GM12878 (cell line): ENCODE measurements at regions not wholly inside any gene's neighbourhood (a gene's known extent, or its start where the extent isn't known, plus 50 kb on each side); places are given as distances from the start of the nearest gene placed in this dataset.

ENCODE experiments used
- ATAC-seq: fragments of 200-7000 bp; cut with Tn5 transposase; 3 replicates; pipeline ENCODE4 v1.9.1; 2020; ENCODE audit warnings: mild to moderate bottlenecking, moderate library complexity
- BruUV-seq: library from RNA; stranded (reverse); fragments of 400-500 nt; replicated peaks from 2 replicates; lab custom pipeline; 2021; lab: Mats Ljungman, UMichigan
- CTCF ChIA-PET: fragments of 300-600 bp; sonication (Branson Sonifier 250); formaldehyde crosslinking; extraction: SDS; loops from one replicate; lab custom pipeline; 2021; ENCODE audit warnings: inconsistent platforms; lab: Yijun Ruan, JAX
- POLR2A ChIA-PET: fragments of 350-600 bp; formaldehyde crosslinking; extraction: SDS; loops from one replicate; lab custom pipeline; 2021; ENCODE audit warnings: inconsistent platforms; lab: Charles Lee
- RAD21 ChIA-PET: fragments of 300-600 bp; sonication (Branson Sonifier 250); formaldehyde crosslinking; loops from one replicate; lab custom pipeline; 2023; ENCODE audit warnings: antibody characterized with exemption; ENCODE audit not compliant: unreplicated experiment; lab: Charles Lee
- SMC1A ChIA-PET: fragments of 300-600 bp; sonication (Branson Sonifier 250); formaldehyde crosslinking; loops from one replicate; lab custom pipeline; 2023; ENCODE audit not compliant: unreplicated experiment, uncharacterized antibody; lab: Charles Lee
- DNase-seq: peaks from one replicate; pipeline ENCODE4 v3.0.0-alpha.2; 2011; ENCODE audit warnings: low read depth, low spot score
- FAIRE-seq: peaks from 3 replicates; lab custom pipeline; 2011; peaks lifted over from hg19 to GRCh38; lab: Jason Lieb, UNC
- H2AFZ ChIP-seq: 2 replicates; pipeline ENCODE4 v1.6.0; 2011; ENCODE audit warnings: low read depth, low read length, control low read depth; ENCODE audit not compliant: control insufficient read depth
- H3K27ac ChIP-seq: 2 replicates; pipeline ENCODE4 v1.5.1; 2011; ENCODE audit warnings: control low read depth; ENCODE audit not compliant: control insufficient read depth, insufficient read depth
- H3K27me3 ChIP-seq, 2 experiments: replicated peaks in 1 of 2; 2 replicates each; pipeline versions ENCODE4 v1.6.0 to v1.6.1; 2011; ENCODE audit warnings: low read length in 1 of 2; ENCODE audit not compliant: control insufficient read depth in 2 of 2, insufficient read depth in 2 of 2
- H3K36me3 ChIP-seq, 2 experiments: 2 replicates each; pipeline ENCODE4 v1.5.1; 2011; ENCODE audit warnings: low read length in 1 of 2; ENCODE audit not compliant: control insufficient read depth in 2 of 2, insufficient read depth in 2 of 2
- H3K4me1 ChIP-seq: 2 replicates; pipeline ENCODE4 v1.6.1; 2011; ENCODE audit warnings: mild to moderate bottlenecking, low read length, moderate library complexity, mixed read lengths; ENCODE audit not compliant: control insufficient read depth, insufficient read depth
- H3K4me2 ChIP-seq: 2 replicates; pipeline ENCODE4 v1.6.0; 2011; ENCODE audit warnings: control low read depth; ENCODE audit not compliant: control insufficient read depth, insufficient read depth
- H3K4me3 ChIP-seq: fragments of 200-600 bp; sonication (generic); 2 replicates; pipeline ENCODE4 v1.5.1; 2016
- H3K79me2 ChIP-seq: 2 replicates; pipeline ENCODE4 v1.6.0; 2011; ENCODE audit warnings: low read length; ENCODE audit not compliant: control insufficient read depth, insufficient read depth
- H3K9ac ChIP-seq: 2 replicates; pipeline ENCODE4 v1.8.0; 2011; ENCODE audit warnings: low read length, control low read depth, mixed read lengths; ENCODE audit not compliant: control insufficient read depth, insufficient read depth
- H3K9me3 ChIP-seq: replicated peaks from 3 replicates; pipeline ENCODE4 v1.5.1; 2011; ENCODE audit warnings: mild to moderate bottlenecking, low read length; ENCODE audit not compliant: control insufficient read depth, insufficient read depth
- H4K20me1 ChIP-seq: 2 replicates; pipeline ENCODE4 v1.6.0; 2011; ENCODE audit not compliant: control insufficient read depth, insufficient read depth
- BRCA1 ChIP-seq: IDR thresholded peaks from 2 replicates; pipeline ENCODE4 v1.6.1; 2011; ENCODE audit warnings: low read depth, low read length, improper control_type of control experiment
- CHD4 ChIP-seq: fragments of 200-600 bp; sonication (generic); IDR thresholded peaks from 2 replicates; pipeline ENCODE4 v1.6.1; 2016; ENCODE audit warnings: mild to moderate bottlenecking
- CREB1 ChIP-seq: IDR thresholded peaks from 2 replicates; pipeline ENCODE4 v1.6.1; 2012; ENCODE audit warnings: low read depth, mild to moderate bottlenecking, inconsistent platforms
- DPF2 ChIP-seq: fragments of 450-650 bp; IDR thresholded peaks from 2 replicates; pipeline ENCODE4 v1.6.1; 2017; ENCODE audit warnings: mild to moderate bottlenecking
- HDAC2 ChIP-seq: fragments of 200-600 bp; sonication (generic); IDR thresholded peaks from 2 replicates; pipeline ENCODE4 v1.6.1; 2017
- IRF4 ChIP-seq: IDR thresholded peaks from 2 replicates; pipeline ENCODE4 v1.6.1; 2011; ENCODE audit warnings: low read depth, low read length
- MYB ChIP-seq: fragments of 150-350 bp; IDR thresholded peaks from 2 replicates; pipeline ENCODE4 v1.6.1; 2014; ENCODE audit warnings: mild to moderate bottlenecking, low read depth, low read length, borderline replicate concordance
- NFXL1 ChIP-seq: fragments of 450-650 bp; IDR thresholded peaks from 2 replicates; pipeline ENCODE4 v1.6.1; 2017; ENCODE audit warnings: antibody characterized with exemption, mild to moderate bottlenecking, borderline replicate concordance
- POU2F2 ChIP-seq: IDR thresholded peaks from 3 replicates; pipeline ENCODE4 v1.6.1; 2011; ENCODE audit warnings: low read depth, mild to moderate bottlenecking, low read length, borderline replicate concordance
- RUNX3 ChIP-seq: IDR thresholded peaks from 2 replicates; pipeline ENCODE4 v1.6.1; 2012; ENCODE audit warnings: low read length, inconsistent platforms
- SIX5 ChIP-seq: IDR thresholded peaks from 2 replicates; pipeline ENCODE4 v1.6.1; 2011; ENCODE audit warnings: mild to moderate bottlenecking, low read depth, low read length, moderate library complexity; ENCODE audit not compliant: severe bottlenecking
- SRF ChIP-seq, 2 experiments: IDR thresholded peaks; 2 replicates each; pipeline ENCODE4 v1.6.1; 2011; ENCODE audit warnings: low read depth in 2 of 2, low read length in 2 of 2, mild to moderate bottlenecking in 1 of 2, moderate library complexity in 1 of 2
- STAT3 ChIP-seq: IDR thresholded peaks from 2 replicates; pipeline ENCODE4 v1.6.1; 2011; ENCODE audit warnings: low read depth, low read length, improper control_type of control experiment
- SUZ12 ChIP-seq: fragments of 200-600 bp; sonication (generic); IDR thresholded peaks from one replicate; pipeline ENCODE4 v1.6.1; 2018; ENCODE audit warnings: antibody characterized with exemption, mild to moderate bottlenecking; ENCODE audit not compliant: unreplicated experiment
- TCF7 ChIP-seq: IDR thresholded peaks from 2 replicates; pipeline ENCODE4 v1.6.1; 2014; ENCODE audit warnings: antibody characterized with exemption, borderline replicate concordance
- ZNF384 ChIP-seq: IDR thresholded peaks from 2 replicates; pipeline ENCODE4 v1.6.1; 2012; ENCODE audit warnings: low read depth, mild to moderate bottlenecking, low read length, improper control_type of control experiment, borderline replicate concordance
- WGBS: methylation state at CpG from one replicate; pipeline ENCODE4 v1.1.6; 2016; ENCODE audit warnings: low lambda C conversion rate; ENCODE audit not compliant: insufficient replicate concordance, insufficient coverage; ENCODE audit errors: missing lambda C conversion rate; 5-methylcytosine and 5-hydroxymethylcytosine counted together
- in situ Hi-C: fragments of 300-500 bp; cut with MboI; formaldehyde crosslinking; loops from 9 replicates; pipeline ENCODE4 v1.14.3; 2018; ENCODE audit warnings: mixed read lengths
- intact Hi-C: fragments of 100-400 bp; cut with micrococcal nuclease; formaldehyde crosslinking; loops from one replicate; pipeline ENCODE4 v1.14.2; 2022; ENCODE audit not compliant: unreplicated experiment
- TF ChIP-seq, protein P1 (sequence below): IDR thresholded peaks from 2 replicates; pipeline ENCODE4 v1.6.1; 2012; ENCODE audit warnings: mild to moderate bottlenecking, low read depth, low read length
- TF ChIP-seq, protein P2 (sequence below): fragments of 450-650 bp; IDR thresholded peaks from 2 replicates; pipeline ENCODE4 v1.6.1; 2016; ENCODE audit warnings: mild to moderate bottlenecking
- TF ChIP-seq, protein P3 (sequence below): fragments of 450-650 bp; conservative IDR thresholded peaks from 2 replicates; pipeline ENCODE4 v1.6.1; 2017; ENCODE audit warnings: mild to moderate bottlenecking, moderate library complexity

DNA sequence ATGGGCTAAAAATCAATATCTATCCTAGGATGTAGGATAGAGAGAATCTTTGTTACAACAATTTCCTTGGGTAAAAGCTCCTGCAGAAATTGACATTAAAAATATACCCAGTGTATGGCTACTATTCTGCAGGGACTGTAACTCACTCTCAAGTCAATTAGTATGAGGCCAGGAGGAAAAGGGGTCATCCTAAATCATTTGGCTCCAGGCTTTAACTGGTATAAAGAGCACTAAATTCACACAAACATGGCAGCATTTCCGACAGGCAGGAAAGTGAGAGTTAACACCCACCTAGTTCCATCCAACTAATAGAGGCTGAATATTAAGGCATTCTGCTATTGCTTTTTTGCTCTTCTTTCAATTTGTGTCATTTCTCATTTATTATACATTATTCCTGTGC lies 218.6 kb upstream of the C1orf87 start (continued):
- TF ChIP-seq, protein P1, sequence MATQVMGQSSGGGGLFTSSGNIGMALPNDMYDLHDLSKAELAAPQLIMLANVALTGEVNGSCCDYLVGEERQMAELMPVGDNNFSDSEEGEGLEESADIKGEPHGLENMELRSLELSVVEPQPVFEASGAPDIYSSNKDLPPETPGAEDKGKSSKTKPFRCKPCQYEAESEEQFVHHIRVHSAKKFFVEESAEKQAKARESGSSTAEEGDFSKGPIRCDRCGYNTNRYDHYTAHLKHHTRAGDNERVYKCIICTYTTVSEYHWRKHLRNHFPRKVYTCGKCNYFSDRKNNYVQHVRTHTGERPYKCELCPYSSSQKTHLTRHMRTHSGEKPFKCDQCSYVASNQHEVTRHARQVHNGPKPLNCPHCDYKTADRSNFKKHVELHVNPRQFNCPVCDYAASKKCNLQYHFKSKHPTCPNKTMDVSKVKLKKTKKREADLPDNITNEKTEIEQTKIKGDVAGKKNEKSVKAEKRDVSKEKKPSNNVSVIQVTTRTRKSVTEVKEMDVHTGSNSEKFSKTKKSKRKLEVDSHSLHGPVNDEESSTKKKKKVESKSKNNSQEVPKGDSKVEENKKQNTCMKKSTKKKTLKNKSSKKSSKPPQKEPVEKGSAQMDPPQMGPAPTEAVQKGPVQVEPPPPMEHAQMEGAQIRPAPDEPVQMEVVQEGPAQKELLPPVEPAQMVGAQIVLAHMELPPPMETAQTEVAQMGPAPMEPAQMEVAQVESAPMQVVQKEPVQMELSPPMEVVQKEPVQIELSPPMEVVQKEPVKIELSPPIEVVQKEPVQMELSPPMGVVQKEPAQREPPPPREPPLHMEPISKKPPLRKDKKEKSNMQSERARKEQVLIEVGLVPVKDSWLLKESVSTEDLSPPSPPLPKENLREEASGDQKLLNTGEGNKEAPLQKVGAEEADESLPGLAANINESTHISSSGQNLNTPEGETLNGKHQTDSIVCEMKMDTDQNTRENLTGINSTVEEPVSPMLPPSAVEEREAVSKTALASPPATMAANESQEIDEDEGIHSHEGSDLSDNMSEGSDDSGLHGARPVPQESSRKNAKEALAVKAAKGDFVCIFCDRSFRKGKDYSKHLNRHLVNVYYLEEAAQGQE = no peak
- TF ChIP-seq SUZ12 (no peak), STAT3 (no peak)

DNA sequence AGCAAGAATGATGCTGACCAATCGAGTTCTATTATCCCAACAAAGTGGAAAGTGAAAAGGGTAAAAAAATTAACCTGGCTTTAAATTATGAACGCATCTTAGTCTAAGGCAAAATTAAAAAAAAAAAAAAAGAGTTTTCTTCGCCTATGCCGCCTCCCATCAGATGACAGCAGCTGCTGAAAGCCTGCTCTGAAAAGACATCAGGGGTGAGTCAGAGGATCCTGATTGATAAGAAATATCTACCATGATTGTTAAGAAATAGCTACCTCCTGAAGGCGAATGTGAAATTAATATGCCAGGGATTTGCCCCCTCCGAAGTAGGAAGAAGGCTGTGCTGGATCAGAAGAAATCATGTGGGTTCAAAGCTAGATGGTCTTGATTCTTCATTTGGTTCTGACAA lies 216.8 kb upstream of the C1orf87 start:
- Histone ChIP-seq H3K4me3 (no peak overlapping the region), H3K79me2 (no peaks in the 10 kb centered on the region), H3K36me3 (no peaks in the 10 kb centered on the region), H3K4me1 (no peaks in the 10 kb centered on the region)
- no peak for FAIRE-seq
- ChIA-PET CTCF (interaction anchor here (1.4 kb wide), 1 partner anchor 9 kb away, joined by 3 read pairs; no protein-coding TSS in a partner anchor), RAD21 (no interaction called here), POLR2A (no interaction called here)
- TF ChIP-seq, protein P2, sequence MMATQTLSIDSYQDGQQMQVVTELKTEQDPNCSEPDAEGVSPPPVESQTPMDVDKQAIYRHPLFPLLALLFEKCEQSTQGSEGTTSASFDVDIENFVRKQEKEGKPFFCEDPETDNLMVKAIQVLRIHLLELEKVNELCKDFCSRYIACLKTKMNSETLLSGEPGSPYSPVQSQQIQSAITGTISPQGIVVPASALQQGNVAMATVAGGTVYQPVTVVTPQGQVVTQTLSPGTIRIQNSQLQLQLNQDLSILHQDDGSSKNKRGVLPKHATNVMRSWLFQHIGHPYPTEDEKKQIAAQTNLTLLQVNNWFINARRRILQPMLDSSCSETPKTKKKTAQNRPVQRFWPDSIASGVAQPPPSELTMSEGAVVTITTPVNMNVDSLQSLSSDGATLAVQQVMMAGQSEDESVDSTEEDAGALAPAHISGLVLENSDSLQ = no peak
- TF ChIP-seq CREB1 (no peak), NFXL1 (no peak), SRF (IDR thresholded peaks at IDR 0.05; ENCODE audit: low read depth in 2 of 2, low read length in 2 of 2) (no peak), DPF2 (no peak), RUNX3 (no peak), IRF4 (no peak), CHD4 (no peak), TCF7 (no peak), MYB (no peak), POU2F2 (no peak), SIX5 (no peak), BRCA1 (no peak), HDAC2 (no peak), ZNF384 (no peak)
- TF ChIP-seq, protein P3, sequence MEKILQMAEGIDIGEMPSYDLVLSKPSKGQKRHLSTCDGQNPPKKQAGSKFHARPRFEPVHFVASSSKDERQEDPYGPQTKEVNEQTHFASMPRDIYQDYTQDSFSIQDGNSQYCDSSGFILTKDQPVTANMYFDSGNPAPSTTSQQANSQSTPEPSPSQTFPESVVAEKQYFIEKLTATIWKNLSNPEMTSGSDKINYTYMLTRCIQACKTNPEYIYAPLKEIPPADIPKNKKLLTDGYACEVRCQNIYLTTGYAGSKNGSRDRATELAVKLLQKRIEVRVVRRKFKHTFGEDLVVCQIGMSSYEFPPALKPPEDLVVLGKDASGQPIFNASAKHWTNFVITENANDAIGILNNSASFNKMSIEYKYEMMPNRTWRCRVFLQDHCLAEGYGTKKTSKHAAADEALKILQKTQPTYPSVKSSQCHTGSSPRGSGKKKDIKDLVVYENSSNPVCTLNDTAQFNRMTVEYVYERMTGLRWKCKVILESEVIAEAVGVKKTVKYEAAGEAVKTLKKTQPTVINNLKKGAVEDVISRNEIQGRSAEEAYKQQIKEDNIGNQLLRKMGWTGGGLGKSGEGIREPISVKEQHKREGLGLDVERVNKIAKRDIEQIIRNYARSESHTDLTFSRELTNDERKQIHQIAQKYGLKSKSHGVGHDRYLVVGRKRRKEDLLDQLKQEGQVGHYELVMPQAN = no peak
- TF ChIP-seq, all 136 proteins: peak for 0
- SMC1A ChIA-PET = interaction anchor here (0.9 kb wide), 1 partner anchor 9 kb away, joined by 3 read pairs; no protein-coding TSS in a partner anchor
- in situ Hi-C loops = no loop called here
- Histone ChIP-seq H4K20me1 (no peaks in the 10 kb centered on the region), H3K27me3 (no peaks in the 10 kb centered on the region), H3K27ac (no peak overlapping the region), H3K9me3 (no peaks in the 10 kb centered on the region), H2AFZ (no peak overlapping the region), H3K4me2 (no peak overlapping the region), H3K9ac (no peak overlapping the region)
- no peak for ATAC-seq
- intact Hi-C loops = no loop called here
- 47% methylated on average over 6 of the region's 6 CpGs for WGBS
- DNase-seq = no peak
- no TSS peak for BruUV-seq
